ENCODE measurements at regions not wholly inside any gene's neighbourhood (a gene's known extent, or its start where the extent isn't known, plus 50 kb on each side); places are given as distances from the start of the nearest gene placed in this dataset.

DNA sequence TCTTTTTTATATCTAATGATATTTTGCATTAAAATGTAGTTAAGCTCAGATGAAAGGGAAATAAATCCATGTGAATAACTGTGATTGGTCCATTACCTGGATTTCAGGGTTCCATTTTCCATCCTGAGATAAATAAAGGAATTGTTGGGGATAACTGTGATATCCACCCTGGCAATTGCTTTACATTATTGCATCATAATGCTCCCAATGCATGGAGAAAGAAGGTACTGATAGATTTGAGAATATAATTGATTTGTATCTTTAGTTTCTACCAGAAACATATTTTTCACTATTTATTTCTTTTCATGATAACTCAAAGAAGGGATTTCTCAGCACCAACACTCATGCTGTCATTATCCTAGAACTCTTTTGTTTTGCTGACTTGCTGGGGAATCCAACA lies 102.0 kb upstream of the KCNQ5 start:
- DNase-seq (ENCODE audit: insufficient read length, low spot score): no peak
- no peak for FAIRE-seq
- TF ChIP-seq POLR2A (IDR thresholded peaks at IDR 0.05; ENCODE audit: low read depth, low read length): no peak

DNA sequence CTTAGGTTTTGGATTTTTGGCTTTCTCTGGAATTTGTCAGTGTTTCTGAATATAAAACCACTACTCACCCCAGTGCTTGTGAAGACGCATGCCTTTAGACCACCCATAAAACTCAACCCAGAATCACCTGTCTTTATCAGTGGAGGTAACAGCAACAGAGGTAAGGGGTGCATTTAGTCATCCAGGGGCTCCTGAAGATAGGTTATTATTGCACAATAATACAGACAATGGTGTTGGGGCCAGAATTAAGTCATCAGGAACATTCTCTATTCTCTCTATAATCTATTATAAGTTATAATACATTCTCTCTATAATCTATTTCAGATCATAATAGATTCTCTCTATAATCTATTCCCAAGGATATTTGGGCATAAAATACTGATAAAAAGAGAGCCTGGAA lies 100.2 kb upstream of the KCNQ5 start:
- FAIRE-seq (no peak), DNase-seq (ENCODE audit: insufficient read length, low spot score) (no peak)

DNA sequence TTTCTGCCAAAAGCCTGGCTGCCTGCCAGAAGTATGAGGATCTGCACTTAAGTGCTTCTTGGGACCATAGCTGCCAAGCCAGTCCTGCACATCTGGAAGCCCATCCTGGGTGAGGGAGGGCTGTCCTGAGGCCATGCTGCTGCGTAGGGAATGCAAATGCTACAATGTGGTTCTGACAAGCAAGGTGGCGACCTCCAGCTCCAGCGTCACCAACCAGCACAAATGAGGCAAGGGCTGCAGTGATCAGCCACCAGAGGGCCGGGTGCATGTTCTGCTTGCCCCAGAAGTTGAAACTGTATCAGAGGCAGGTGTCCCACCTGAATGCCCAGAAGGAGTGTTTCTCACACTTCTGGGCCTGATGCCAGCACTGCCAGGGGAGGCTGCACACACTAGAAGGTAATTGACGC lies 99.1 kb upstream of the KCNQ5 start:
- FAIRE-seq: peak; percentile 6
- no peak for DNase-seq (ENCODE audit: insufficient read length, low spot score)
- no peak for TF ChIP-seq POLR2A (IDR thresholded peaks at IDR 0.05; ENCODE audit: low read depth, low read length)

More for the DNA sequence above, 100.2 kb upstream of the KCNQ5 start:
- TF ChIP-seq POLR2A (IDR thresholded peaks at IDR 0.05; ENCODE audit: low read depth, low read length): no peak

DNA sequence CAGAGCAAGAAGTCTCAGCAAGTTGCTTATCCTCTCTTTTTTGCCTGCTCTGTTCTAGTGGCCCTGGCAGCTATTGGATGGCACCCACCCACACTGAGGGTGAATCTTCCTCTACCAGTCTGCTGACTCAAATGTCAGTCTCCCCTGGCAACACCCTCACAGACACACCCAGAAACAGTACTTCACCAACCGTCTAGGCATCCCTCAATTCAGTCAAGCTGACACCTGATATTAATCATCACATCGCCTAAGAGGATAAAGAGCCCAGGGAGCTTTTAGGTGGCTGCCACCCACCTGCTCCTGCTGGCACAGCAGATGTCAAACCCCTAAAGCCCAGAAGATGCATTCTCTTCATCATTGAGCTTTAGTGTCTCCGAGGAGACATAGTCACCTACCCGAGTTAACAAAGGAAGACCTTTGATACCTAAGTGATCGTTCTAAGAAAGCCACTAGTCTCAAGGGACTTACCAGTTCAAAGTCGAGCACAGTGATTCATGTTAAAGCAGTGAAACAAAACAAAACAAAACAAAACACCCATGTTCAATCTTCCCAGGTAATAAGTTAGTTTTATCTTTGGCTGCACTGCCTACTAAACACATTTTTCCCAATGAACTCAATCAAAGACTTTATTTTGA lies 97.7 kb upstream of the KCNQ5 start:
- no peak for FAIRE-seq
- no peak for TF ChIP-seq POLR2A (IDR thresholded peaks at IDR 0.05; ENCODE audit: low read depth, low read length)
- no peak for DNase-seq (ENCODE audit: insufficient read length, low spot score)

DNA sequence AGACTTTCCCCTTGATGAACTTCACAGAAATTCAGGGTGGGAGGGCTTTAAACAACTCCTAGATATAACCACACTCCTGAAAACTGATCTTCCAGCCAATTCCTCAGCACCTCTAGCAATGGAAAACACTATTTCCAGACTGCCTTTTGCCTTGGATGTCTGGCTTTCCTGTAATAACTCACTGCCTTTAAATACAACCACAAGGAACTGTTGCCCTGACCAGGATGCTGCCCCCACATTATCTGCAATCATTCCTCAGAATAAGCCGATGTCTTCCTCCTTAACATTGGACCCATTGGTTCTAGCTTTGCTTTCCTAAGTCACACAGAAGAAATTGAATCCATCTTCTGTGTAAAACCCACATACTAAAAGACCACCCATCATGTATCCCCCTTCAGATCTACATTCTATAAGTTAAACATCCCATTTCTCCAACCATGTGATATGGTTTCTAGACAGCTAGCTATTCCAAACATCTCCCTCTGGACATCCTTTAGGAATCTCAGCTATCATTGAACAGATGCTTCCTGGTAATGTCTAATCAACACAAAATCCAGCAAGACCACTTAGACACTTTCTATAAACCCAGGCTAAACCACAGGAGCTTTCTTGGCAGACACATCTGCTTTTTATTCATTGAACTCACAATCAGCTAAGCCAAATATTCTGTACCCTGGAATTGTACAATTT lies 95.9 kb upstream of the KCNQ5 start:
- DNase-seq (ENCODE audit: insufficient read length, low spot score) (no peak), FAIRE-seq (no peak)
- no peak for TF ChIP-seq POLR2A (IDR thresholded peaks at IDR 0.05; ENCODE audit: low read depth, low read length)

DNA sequence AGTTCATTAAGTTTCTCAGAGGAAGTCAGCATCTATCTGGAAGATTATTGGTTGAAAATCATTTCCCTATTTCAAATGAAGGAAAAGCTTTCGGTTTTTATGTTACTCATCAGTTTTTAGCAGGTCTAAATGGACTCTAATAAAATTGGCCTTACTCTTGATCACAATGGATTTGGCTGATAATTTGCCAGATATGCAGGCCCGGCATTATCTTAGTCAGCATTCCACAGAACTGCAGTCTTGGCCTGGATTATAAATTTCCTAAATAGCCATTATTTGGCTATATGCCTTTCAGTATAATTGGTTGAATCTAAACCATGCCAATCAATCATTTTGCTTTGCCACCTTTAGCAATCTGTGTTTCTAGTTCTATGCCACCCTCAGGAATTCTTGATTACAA lies 91.7 kb upstream of the KCNQ5 start:
- no peak for DNase-seq (ENCODE audit: insufficient read length, low spot score)
- TF ChIP-seq POLR2A (IDR thresholded peaks at IDR 0.05; ENCODE audit: low read depth, low read length): no peak
- FAIRE-seq: no peak

DNA sequence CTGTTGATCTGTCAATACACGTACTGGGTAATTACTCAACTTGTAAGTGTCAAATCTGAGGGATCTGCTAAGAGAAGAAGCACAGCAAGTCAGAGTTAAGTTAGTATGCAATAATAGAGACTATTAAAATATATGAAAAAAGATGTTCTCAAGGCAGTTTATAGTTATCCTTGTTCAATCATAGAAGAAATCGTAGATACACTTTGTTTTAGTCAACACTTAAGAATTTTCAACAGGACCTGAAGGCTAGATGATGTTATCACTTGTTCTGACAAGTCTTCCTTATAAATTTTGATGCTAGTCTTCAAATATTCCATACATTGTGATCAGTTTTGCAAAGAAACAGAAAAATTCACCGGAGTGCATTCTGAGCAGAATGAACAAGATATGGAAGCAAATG lies 91.1 kb upstream of the KCNQ5 start:
- TF ChIP-seq POLR2A (IDR thresholded peaks at IDR 0.05; ENCODE audit: low read depth, low read length): no peak
- DNase-seq (ENCODE audit: insufficient read length, low spot score) (no peak), FAIRE-seq (peak; percentile 50)

DNA sequence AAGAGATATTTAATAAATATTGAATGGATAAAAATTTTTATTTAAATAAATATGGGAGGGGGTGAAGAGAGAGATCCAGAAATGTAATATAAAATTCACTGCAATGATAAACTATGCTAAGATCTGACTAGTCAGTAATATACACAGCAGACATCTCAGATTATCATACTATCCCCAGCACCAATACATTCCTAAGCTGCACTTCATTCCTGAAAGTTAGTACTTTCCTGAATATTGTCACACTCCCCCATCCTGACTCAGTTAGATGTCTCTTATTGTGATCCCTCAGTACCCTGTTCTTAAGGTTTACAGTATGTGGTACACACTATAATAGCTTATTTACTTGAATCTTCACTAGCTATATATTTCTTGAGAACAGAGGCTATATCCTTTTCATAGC lies 88.3 kb upstream of the KCNQ5 start:
- FAIRE-seq (no peak), DNase-seq (ENCODE audit: insufficient read length, low spot score) (no peak)
- TF ChIP-seq POLR2A (IDR thresholded peaks at IDR 0.05; ENCODE audit: low read depth, low read length): no peak

DNA sequence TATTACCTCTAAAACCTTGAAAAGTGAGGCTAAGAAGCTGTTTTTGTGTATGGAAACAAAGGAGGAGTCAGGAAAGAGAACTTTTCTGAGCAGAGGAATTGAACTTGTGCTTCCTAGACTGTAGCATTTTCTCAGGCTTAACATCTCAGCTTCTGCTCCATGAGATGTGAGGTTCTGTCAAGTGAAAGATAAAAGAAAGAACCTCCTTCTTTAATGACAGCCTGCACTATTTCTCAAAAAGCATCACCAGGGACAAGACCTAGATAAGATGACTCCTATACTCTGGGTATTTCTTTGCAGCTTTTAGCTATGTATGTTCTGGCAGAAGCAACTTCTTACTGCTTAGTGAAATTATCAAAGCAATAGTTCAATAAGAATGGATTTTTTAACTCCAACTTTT lies 87.6 kb upstream of the KCNQ5 start:
- DNase-seq (ENCODE audit: insufficient read length, low spot score): no peak
- no peak for TF ChIP-seq POLR2A (IDR thresholded peaks at IDR 0.05; ENCODE audit: low read depth, low read length)
- no peak for FAIRE-seq

DNA sequence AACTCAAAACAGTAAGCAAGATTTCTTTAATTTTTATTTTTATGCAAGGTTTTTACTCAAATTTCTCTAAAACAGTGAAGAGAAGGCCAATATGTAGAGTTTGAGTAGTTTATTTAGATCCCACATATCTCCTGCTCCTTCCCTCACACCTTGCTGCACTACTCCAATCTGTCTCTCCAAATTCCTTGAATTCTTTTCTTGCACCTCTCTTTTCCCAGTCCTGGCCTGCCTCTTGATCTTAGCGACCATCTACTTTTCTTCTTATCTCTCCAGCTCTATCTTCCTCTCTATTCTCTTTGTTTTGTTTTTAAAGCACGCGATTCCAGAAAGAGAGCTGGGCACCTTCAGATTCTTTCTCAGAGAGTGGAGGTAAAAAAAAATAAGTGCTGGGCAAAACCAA lies 86.7 kb upstream of the KCNQ5 start:
- no peak for FAIRE-seq
- no peak for TF ChIP-seq POLR2A (IDR thresholded peaks at IDR 0.05; ENCODE audit: low read depth, low read length)

DNA sequence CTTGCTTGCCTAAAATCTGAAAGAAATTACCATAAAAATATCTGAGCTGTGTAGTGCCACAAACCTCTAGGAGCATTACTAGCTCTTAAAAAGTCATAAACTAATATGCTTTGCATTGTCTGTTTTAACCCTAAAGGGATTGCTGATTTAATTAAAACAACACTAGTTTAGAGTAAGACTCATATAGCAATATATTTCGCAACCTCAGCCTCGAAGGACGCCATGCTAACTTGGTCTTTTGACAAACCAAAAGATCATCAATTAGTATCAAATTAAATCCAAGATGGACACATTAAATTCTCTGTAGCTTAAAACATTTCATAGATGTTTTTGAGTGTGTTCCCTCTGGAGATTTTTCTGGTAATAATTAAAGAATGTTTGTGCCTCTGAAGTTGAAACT lies 74.8 kb upstream of the KCNQ5 start:
- no peak for DNase-seq (ENCODE audit: insufficient read length, low spot score)

More for the DNA sequence above, 86.7 kb upstream of the KCNQ5 start:
- no peak for DNase-seq (ENCODE audit: insufficient read length, low spot score)

DNA sequence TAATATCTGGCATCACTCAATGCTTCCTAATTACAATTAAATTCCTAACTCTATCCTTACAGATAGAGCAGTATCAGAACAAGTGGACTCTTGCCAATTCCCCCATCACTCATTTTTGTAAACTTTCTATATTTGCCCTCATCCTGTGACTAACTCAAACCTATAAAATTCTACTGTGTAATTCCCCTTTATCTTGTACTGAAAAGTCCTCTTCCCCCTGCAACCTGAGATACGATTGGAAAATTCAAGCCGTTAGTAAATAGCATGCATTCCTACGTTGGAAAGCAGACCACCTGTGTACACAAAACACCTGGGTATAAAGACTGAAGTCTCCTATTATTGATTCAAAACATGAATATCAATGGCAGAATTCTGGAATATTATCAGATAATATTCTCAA lies 70.4 kb upstream of the KCNQ5 start:
- DNase-seq (ENCODE audit: insufficient read length, low spot score) (no peak), FAIRE-seq (no peak)
- no peak for TF ChIP-seq POLR2A (IDR thresholded peaks at IDR 0.05; ENCODE audit: low read depth, low read length)

More for the DNA sequence above, 74.8 kb upstream of the KCNQ5 start:
- no peak for FAIRE-seq
- TF ChIP-seq POLR2A (IDR thresholded peaks at IDR 0.05; ENCODE audit: low read depth, low read length): no peak

DNA sequence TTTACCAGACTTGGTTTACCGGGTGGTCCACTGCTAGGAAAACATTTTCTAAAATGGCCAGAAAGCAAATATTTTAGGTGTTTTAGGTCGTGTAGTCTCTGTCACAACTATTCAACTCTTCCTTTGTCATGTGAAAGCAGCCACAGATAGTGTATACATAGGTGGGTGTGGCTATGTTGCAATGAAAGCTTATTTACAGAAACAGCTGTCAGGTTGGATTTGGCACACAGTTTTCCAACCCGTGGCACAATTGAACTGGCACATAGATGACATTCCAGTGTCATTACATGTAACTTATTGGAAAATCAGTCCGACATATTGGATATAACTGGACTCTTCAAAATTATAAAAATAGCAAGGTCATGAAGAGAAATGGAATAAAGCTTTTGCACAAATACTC lies 68.9 kb upstream of the KCNQ5 start:
- FAIRE-seq (peak; percentile 95), DNase-seq (ENCODE audit: insufficient read length, low spot score) (no peak)
- TF ChIP-seq POLR2A (IDR thresholded peaks at IDR 0.05; ENCODE audit: low read depth, low read length): no peak

DNA sequence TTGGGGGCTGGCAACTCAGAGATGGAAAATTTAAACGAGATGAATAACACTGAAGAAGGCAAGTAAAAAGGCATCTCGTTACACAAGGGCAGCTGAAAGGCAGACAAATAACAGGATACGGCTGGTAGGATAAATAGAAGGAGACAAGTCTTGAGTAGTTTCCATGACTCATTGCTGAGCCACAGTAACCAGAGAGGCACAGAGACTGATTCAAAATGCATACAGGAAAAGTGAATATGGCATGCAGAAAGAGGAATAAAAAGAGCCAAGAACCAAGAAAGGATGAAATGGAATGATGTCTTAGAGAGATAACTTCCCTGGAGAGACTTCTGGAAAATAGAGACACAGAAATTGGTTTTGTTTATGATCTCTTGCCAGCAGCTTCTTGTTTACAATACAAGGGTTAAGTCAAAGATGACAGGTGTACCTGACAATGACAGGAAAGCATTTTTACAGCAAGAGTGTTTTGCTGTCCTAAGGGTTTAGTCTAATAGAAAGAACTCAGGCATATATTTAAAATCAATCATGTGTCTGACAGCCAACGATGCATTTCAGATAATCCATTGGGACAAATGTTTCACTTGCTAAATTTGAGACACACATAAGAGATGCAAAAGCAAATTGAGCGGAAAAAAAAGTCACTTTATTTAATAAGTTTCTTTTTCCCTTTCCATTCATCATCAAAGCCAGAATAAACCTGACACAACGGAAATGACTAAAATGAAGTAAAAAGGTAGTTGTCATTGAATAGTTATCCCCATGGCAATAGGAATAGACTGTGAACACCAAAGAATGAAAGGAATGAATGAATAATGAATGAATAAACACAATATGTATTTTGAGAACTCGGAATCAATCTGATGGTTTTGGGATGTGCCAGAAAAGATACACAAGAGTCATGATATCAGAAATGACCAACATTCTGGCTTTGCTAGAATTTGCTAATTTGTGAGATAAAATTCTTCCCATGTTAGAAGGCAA lies 68.0 kb upstream of the KCNQ5 start:
- no peak for TF ChIP-seq POLR2A (IDR thresholded peaks at IDR 0.05; ENCODE audit: low read depth, low read length)
- peak; percentile 28 for DNase-seq (ENCODE audit: insufficient read length, low spot score)
- peak; percentile 99 for FAIRE-seq

Data from H54 (cell line).